HG03571 (cell line): ENCODE measurements at regions not wholly inside any gene's neighbourhood (a gene's known extent, or its start where the extent isn't known, plus 50 kb on each side); places are given as distances from the start of the nearest gene placed in this dataset.

Experiments used
- ATAC-seq: cut with Tn5 transposase; IDR thresholded peaks from one replicate; pipeline ENCODE4 v1.9.1; 2021; ENCODE audit not compliant: unreplicated experiment

DNA sequence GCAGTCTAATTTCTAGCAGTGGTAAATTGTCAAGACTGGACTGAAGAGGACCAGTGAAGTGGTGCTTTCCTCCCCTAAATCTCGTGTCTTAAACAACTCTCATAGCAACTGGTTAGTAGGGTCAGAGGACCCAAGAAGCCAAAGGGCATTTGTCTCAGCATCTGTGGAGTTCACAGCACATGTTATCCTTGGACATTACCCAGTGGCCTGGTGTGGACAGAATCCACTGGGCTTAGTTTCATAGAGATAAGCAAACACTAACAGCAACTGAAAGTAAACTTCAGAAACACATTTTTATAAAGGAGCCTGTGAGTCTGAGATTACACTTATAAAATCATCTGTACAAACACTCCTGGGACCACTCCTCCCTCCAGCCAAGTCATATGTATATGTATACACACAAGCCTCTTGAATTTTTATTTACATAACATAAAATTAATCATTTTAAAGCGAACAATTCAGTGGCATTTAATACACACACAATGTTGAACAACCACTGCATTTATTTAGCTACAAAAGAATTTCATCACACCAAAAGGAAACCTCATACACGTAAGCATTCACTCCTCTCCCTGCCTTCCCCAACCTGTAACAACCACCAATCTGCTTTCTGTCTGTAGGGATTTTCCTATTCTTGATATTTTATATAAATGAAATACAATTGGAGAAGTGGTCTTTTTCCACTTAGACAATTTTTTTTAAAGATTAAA lies 457.8 kb downstream of the RASEF start:
- ATAC-seq = no peak

DNA sequence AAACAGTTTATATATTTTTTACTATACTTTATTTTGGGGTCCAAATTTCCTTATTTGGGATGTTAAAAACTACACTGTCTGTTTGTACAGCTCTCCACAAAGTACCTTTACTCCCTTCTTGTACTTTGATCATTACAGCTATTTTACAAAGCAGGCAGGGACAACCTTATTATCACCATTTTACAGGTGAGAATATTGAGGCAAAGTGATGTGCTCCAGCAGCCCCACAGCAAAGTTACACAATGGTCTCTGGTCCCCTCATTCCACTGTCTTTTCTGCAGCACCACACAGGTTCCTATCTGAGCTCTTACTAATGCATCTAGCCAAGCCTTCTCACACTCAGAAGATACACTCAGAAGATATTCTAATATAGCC lies 457.3 kb downstream of the RASEF start:
- ATAC-seq = no peak

DNA sequence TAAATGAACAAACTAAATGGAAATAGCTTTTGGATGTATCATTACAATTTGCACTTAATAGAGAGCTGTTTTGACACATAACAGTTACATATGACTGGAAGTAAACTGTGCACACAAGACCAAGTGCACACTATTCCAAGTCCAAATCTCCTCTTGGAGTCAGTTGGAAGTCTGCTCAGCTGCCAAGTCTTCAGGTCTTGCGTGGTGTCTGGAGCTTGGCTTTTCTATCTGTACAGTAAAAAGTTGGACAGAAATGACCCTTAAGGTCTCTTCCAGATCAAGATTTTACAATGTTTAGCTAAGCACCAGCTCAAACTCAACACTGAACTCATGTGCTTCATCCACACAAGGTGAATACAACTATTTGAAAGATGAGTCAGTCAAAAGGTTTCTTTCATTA lies 456.9 kb downstream of the RASEF start:
- ATAC-seq = no peak

DNA sequence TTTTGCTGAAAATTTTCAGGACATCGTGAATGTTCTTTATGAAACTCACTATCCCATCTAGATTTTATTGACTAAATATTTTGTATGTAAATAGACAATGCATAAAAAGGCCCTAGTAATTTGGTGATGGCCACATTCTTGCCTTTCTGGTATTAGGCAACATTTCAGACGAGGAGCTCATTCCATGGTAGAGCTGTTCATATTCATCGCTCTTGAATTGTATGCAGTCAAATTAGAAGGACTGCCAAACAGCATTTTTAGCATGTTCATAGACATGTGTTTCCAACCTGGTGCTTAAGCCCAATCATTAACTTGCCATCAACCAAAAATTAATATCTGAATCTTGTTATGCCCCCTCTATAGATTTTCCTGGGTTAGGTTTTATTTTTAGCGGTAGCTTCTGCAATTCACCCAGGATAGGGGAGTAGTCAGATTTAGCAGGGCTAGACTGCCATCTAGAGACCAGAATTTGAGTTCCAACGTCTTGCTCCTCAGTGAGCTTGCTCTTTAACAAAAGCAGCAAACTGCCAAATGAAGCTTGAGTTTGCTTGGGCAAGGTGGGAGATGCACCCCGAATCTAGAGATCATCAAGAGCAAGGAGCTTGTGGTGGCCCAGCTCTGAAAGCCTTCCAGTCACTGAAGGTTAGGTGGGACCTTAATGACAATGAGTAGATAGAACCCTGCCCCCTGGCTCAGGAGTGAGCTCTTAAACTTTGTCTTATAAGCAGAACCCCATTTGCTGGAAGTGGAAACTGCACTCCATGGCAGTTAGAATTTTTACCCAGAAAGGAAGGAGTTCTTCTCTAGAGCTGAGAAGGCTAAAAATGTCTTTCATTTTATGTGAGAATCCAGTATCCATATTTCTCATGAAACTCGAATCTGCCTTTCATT lies 456.2 kb downstream of the RASEF start:
- no peak for ATAC-seq

DNA sequence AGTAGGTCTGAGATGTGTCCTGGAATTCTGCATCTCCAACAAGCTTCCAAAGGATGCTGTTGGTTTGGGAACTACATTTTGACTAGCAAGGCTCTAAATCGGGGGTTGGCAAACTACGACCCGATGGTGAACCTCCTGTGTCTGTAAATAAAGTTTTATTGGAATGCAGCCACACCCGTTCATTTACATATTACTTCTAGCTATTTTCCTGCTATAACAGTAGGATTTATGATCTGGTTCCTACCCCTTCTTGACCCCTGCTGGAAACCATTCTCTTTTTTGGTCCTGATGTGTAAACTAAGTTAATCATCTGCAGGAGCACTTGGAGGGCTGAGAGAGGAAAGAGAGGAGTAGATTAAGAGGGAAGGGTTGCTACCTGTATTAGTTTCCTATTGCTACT lies 454.5 kb downstream of the RASEF start:
- ATAC-seq = no peak

DNA sequence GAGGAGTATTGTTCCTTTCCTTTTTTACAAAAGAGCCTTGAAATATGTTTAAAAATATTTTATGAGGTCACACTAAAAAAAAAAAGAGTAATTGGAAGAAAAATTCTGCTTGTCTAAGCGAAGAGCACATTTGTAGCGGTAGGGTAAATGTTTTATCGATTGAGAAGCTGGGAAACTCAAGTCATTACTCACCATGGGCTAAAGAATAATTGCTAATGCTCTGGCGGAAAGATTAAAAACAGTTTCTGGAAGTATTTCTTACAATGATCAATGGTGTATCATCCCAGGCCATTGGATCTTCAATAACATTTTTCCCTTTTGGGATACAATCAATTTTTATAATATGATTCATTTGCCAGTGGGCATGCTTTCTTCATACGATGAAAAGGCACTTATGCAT lies 450.0 kb downstream of the RASEF start:
- no peak for ATAC-seq

DNA sequence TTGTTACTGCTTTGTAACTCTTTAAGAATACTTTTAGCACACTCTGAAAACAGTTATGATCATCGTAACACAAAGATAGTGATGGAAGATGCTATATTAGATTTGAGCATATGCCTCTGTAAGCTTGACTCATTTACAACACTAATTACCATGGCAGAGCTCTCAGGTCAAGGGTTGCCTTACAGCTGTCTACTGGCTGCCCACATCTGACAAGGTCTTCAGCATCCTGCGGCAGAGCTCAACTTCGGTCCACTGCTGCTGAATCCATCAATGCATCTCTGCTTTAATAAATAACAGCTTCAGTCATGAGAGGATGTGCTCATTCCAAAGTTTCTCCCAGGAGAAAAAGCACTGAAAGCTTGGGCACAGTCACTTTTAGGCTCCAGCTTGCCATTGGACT lies 449.4 kb downstream of the RASEF start:
- ATAC-seq = no peak

DNA sequence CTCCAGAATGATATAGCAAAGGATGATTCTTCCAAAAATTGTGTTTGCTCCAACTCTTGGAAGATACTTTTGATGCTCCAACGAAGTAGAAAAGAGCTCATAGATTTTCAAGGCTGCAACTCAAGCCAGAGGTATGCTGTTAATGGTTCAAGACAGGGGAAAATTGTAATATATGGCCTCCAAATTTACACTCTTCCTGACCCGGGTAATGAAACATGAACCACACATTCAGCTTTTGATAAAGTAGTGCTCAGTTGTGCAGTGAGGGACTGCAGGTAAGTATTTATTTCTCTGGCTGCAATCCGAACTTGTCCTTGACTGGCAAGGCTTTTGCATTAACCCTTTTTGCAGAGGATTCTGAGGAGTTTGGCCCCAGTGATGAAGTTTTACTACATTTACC lies 446.4 kb downstream of the RASEF start:
- ATAC-seq = no peak

DNA sequence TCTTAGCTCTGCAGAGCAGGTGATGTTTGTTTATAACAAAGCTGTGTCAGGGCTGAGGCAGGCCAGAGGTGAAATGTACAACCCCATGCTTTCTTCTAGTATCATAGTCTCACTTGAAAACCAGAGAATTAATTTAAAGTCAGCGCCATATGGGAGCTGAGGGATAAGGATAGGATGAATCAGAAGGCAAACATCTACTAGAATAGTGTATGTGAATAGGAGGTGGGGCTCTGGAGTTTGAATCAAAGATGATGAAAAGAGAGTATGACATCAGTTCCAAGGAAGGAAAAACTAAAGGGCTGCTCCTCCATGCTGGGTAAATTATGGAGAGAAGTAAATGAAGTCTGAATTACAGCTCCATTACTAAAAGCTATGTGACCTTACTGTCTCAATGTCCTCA lies 441.5 kb downstream of the RASEF start:
- no peak for ATAC-seq

DNA sequence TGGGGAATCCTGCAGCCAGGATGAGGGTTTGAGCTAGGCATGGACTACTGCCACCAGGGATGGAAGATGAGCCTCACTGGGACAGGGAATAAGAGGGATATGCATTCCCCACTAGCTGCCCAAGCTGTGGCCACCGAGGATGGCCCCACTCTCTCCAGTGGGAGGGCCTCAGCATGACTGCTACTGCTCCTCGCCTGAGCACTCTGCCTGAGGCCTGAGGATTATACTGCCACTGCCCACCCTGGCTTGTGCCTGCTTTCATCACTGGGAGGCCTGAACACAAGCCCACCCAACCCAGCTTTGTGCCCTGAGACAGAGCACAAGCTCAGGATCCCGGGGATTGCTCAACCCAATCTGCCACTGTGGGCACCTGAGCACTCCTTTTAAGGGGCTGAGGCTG lies 425.6 kb downstream of the RASEF start:
- ATAC-seq = no peak

DNA sequence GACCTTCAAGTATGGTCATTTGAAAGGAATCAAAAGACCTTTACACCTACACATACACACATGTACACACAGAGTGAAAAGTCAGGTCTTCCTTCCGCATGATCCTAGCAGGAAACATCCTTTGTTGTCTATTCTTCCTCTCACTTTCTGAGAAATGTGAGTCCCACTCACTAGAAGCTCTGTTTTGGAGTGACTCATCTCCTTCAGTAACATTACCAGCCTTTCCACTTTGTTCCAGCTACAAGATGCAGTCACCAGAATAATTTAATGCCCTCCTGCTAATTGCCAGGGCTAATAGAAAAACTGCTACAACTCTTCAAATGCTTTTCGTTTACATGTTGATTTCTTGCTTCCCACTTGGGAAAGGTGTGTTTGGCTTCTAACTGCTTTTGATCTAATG lies 417.3 kb downstream of the RASEF start:
- ATAC-seq = no peak

DNA sequence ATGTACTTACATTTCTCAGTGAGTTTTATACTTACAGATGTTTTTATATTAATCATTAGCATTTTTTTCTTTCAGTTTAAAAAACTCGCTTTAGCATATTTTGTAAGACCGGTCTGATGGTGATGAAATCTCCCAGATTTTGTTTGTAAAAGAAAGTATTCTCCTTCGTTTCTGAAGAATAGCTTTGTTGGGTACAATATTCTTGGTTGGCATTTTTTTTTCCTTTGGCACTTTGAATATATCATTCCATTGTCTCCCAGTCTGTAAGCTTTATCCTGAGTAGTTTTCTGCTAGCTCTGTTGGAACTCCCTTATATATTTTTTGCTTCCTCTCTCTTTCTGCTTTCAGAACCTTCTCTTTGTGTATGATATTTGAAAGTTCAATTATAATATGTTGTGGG lies 412.6 kb downstream of the RASEF start:
- no peak for ATAC-seq

DNA sequence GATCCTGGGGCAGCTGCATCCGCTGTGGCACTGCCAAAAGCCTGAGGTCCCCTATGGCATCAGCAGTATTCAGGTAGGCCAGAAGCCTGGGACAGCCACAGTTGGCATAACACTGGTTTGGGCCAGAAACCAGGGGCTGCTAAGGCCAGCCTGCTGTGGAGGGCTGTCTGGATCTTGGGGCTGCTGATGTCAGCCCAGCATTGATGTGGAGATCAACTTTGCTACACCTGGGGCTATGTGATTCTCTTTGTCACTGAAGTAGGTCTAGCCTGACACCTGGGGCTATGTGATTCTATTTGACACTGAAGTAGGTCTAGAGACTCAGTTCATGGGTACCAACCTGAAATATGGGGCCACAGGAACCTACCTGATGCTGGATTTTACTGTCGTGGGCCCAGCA lies 411.5 kb downstream of the RASEF start:
- ATAC-seq = no peak

DNA sequence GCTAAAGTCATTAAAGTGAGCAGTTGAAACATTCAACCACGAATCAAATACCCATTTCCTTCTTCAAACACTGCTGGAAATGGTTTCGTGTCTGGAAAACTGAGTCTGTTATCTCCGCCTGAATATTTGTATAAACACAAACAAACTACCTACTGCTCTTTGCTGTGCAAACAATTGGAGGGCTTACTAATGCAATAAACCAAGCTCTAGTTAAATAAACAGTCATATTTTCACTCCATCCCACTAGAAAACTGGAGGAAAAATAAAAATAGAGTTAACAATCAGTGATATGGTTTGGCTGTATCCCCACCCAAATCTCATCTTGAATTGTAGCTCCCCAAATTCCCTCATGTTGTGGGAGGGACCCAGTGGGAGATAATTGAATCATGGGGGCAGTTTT lies 397.6 kb downstream of the RASEF start:
- no peak for ATAC-seq

DNA sequence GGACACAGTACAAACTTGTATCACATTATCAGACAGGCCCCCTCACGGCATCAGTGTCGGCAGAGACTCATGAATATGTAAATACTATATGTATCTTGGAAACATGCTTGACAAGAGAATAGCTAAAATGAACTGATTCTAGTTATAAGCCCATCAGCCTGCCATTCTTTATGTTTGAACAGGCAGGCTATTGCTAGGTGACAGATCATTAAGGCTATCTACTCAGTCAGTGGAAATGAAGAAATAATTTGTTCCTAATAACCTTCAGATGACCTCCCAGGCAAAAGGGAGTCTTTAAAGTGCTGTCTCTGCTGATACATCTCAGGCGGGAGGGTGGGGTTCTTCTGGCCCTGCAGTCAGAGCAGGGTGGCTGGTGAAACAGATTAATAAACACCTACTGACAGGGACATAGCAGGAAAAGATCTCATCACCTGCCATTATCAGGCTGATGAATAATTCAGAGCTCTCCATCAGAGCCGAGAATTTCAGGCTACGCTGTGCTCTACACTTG lies 394.2 kb downstream of the RASEF start:
- ATAC-seq = no peak

DNA sequence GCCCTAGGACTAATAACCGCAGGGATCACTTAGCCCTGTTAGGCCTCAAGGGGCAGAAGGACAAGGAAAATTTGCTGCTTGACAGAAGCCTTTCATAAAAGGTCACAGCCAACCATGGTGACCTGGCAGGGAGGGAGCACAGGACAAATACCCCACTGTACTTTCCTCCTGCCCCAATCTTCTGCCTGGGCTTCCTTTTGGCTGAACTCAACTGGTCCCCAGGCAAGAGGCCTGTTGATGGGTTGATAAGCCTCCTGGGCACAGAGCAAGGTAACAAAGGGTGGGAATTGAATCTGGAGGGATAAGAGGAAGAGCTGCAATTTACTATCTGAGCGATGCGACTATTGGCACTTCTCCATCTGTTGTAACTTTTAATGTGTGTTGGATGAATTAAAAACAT lies 392.9 kb downstream of the RASEF start:
- no peak for ATAC-seq

DNA sequence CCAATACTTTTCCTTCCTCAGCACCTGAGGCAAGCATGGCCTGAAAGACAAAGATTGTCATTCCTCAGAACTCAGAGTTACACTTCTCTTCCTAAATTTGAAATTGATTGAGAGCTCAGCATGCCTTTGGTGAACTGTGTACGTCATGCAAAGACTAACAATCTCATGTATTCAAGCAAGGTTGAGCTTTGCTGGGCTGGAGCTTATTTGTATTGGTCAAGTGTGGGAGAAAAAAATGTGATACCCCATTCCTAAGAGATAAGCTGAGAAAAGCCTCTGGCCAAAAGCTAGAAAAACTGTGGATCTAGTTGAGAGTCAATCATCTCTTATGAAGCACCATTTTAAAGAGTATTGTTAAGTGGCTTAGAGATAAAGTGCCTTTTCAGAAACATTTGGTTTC lies 392.2 kb downstream of the RASEF start:
- ATAC-seq = no peak

DNA sequence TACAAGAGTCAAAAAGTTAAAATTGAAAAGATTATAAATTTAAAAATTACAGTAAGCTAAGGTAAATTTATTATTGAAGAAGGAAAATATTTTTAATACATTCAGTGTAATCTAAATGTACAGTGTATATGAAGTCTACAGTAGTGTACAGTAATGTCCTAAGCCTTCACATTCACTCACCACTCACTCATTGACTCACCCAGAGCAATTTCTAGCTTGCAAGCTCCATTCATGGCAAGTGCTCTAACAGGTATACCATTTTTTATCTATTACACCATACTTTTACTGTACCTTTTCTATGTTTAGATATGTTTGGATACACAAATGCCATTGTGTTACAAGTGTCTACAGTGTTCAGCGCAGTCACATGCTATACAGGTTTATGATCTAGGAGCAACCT lies 389.7 kb downstream of the RASEF start:
- no peak for ATAC-seq

DNA sequence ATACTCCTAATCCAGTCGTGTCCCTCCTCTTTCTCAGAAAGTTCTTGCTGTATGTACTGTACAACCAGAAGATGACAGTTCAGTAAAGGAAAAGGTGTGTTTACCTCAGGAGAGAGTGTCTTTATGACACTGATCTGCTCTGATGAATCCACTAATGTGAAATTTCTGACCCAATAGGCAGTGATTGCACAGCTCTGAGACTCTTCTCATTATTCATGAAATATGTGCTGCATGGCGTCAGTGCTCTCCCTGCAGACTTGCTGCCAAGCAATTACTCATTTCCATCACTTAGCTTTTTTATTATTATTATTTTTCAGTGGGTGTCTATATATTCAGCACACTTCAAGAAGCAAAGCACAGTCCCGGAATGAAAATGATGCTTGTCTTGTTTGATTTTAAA lies 389.0 kb downstream of the RASEF start:
- ATAC-seq = no peak

DNA sequence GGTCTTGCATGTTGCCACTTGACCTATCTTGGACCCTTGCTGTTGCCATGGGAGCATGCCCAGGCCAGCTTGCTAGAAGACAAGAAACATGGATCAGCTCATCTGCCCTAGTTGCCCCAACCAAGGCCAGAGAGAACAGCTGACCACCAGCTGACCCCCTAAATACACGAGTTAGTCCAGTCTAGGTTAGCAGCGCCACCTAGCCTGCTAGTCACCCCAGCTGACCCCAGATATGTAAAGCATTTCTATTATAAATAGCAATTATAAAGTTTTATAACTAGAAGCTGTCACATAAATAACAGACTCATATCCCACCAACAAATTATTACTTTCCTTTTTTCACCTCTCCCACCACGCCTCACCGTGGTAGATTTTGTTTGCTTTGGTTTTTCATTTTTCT lies 387.8 kb downstream of the RASEF start:
- no peak for ATAC-seq

DNA sequence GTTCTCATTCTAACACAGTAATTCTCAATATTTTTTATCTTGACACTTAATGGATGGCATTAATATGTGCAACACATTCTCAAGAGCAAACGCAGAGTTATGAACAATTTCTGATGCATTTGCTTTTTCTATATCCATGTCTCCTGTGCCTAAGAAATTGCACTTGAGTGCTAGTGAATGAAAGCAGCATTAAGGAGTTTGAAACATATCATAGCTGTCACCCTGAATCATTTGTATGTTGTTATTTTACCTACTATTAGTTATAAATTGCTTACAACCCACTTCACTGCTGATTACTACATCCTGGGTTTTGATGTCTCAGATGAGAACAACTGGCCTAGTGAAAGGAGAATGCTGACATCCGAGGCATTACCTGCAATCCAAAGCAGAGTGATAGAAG lies 387.3 kb downstream of the RASEF start:
- no peak for ATAC-seq

DNA sequence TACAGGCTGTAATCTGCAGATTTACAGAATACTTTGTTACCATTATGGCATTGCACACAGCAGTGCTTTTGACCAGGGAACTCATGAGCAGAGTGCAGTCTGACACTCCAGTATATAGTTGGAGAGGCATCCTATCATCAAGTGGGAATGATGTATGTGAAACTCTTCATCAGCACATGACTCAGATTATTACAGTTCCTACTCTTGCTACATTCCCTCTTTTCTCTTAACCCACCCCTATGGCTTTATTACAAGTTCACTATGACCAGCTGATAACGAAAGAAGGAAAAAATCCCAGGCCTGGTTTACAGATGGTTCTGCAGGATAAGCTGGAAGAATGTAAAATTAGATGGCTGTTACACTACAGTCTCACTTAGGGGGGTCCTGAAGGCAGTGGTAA lies 385.9 kb downstream of the RASEF start:
- ATAC-seq = no peak
